Fibroblast of upper back skin (primary cell): ENCODE measurements at regions not wholly inside any gene's neighbourhood (a gene's known extent, or its start where the extent isn't known, plus 50 kb on each side); places are given as distances from the start of the nearest gene placed in this dataset.

Source experiments
- DNase-seq: peaks from one replicate; pipeline ENCODE4 v3.0.0-alpha.2; 2013

DNA sequence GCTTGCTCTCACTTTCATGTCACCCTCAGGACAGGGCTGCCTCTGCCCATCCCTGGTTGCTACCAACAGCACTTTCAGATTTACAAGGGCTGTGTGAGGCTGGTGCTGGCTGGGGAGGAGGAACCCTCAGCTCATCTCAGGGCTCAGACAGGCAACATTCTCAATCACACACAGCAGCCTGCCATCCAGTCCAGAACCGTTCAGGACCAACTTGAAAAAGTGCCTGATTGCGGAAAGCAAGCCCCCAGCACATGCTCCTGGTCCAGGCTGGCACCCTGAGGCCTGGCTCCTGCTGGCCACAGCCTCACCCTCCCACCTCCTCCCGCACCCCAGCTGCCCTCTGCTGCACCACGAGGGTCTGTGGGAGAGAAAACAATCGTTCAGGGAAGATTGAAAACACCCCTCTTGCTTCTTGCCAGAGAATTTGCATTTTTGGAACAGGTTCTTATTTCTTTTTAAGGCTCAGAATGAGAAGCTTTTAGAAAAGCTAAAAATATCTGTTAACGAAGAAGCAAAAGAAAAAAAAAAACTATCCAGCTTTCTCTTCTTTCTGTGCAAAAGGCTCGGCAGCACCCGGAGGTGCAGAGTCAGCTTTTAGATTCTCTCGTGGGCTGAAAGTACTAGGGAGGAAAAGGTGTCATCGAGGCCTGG is 403.8 kb upstream of the ID2 start:
- DNase-seq, result no peak

DNA sequence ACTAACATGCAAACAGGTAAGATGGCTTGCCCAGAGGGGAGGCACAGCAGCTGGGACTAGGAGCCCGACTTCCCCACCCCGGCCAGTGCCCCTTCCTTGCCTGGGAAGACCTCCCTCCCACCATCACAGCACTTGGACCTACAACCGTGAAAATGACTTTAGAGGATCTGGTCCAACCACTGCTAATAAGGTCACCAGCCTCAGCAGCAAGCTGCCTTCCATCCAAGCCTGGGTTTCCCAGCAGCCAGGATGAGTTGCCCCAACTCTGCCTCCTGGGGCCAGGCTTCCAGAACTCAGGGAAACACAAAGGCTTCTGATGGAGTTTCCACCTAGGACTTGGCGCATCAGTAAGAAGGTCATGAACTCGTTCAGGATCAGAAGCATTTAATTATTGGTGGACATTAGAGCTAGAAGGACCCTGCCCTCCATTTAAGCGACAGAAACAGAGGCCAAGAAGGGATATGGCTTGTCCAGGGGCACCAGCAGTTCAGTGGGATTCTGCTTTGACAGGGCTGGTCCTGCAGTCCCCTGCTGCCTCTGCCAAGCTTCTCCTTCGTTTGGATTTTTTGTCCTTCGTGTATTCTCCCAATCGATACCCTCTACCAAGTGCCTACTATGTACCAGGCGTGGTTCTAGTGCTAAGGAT is 403.0 kb upstream of the ID2 start:
- DNase-seq, result no peak

DNA sequence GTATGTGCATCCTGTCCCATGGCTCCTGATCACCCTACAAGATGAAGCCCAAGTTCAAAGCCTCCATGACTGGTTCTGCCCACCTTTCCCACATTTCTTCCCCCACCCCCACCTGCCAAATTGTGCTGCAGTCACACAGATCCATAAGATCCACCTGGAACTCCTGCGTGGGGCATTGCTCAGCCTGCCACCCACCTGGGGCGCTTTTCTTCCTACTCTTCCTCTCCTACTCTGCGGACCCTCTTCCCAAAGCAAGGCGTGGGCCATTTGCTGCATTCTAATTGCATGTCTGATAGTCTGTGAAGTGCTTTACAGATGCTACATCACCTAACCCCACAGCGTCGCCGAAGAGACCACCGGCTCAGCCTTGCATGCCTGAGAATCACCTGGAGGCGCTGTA is 402.4 kb upstream of the ID2 start:
- no peak for DNase-seq

DNA sequence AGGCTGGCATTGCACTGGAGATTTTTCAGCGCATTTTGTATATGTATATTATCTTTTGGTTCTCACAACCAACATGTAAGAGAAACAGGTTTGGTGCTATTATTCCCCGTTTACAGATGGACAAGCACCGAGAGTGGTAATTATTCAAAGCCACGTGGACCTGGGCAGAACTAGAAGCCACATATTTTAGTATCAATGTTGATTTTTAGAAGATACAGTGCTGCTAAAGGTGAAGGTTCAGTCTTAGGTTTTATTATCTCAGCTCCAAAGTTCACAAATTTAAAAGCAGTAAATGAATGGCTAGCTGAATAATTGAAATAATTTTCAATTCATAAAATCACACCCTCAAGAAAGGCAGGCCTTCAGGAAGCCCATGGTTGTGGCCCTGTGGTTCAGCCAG is 400.6 kb upstream of the ID2 start:
- no peak for DNase-seq

DNA sequence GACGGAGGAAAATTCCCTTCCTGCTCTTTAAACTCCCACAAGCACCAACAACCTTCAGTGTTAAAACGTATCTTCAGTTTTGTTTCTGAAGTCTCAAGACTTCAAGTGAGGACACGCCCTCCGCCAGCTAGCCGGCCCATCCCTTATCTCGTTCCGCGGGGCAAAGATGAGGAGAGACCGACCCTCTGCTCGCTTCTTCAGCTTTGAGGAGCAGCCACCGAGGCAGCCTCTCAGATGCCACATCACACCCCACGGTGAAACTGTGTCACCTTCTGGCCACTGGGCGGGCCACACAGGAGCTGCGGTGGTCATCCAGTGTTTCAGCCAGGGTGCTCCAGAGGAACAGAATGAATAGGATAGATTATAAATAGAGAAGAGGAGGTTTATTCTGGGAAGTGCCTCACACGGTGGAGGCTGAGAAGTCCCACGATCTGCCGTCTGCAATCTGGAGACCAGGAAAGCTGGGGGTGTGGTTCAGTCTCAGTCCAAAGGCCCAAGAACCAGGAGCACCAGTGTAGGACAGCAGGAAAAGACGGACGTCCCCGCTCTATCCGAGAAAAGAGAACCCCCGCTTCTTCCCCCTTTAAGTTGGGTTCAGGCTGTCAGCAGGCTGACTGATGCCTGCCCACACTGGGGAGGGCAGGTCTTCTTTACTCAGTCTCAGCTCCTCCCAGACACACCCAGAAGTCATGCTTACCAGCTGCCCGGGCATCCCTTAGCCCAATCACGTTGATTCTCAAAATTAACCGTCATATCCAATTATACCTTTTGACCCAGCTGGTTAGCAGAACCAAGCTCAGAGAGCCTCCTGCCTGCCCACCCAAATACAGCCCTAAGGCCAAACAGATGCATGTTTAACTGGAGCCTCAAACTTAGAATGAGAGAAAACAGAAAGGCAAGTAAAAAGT is 399.7 kb upstream of the ID2 start:
- DNase-seq, result no peak

DNA sequence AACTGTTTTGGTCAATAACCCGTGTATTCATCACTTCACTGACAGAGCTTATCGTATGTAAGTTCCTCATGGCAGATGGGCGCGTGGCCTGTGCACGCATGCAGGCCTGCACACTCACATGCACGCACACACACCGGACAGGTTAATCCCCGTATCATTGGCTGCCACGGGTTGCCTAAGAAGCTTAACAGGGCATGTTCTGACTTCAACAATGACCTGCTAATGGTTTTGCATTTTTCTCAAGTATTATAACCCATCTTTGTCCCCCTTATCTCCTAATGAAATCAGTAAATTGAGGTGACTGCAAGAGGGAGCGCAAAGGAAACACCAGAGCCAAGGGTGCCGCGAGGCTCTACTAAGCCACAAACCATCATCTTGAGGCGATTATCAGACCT is 399.0 kb upstream of the ID2 start:
- no peak for DNase-seq

DNA sequence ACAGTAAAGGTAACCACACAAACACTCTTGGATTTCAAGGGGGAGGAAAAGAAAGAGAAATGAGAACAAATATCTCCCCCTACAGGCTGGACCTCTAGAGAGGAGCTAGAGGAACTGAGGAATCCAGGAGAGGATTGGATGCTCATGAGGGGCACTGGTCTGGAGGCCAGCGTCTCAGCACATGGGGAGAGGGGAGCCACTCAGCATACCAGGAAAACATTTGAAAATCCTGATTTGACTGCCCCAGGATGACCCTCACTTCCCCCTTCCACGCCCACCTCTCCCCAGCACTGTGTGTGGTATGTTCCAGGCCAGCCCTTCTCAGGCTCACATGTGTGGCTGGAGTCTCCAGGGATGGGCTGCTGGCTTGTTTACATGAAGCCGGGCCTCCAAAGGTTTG is 396.8 kb upstream of the ID2 start:
- peak; percentile 49 for DNase-seq

DNA sequence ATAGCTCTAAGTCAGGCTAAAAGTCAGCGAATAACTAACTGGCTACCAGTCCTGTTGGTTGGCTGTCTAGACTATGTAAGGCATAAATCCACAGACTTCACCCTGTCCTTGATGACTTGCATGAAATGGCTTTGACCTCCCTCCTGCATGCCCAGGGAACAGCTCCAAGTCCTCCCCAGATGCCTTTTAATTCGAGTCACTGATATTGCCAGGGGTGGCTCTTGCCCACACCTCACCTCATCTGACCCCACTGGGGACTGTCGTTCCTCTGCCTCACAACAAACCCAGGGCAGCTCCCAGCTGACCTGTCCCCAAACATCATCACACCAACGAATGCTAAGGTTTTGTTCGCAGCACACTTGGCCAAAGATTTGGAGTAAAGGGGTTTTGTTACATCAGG is 396.0 kb upstream of the ID2 start:
- no peak for DNase-seq

DNA sequence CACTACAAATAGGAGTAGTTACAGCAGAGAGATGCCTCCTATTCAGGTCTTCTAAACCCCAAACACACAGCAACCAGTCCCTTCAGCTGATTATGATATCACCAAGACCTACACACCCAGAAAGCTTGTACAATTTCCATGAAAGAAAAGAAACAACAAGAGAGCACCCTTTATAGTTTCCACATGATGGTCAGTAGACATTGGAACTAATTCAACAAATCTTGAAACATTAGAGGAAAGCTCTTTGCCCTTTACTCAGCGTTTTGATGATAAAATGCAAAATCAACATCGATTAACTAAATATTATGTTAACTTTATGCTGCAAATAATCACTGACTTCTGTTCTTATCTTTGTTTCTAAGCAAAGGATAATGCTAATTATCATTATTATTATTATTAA is 393.6 kb upstream of the ID2 start:
- DNase-seq, result no peak

DNA sequence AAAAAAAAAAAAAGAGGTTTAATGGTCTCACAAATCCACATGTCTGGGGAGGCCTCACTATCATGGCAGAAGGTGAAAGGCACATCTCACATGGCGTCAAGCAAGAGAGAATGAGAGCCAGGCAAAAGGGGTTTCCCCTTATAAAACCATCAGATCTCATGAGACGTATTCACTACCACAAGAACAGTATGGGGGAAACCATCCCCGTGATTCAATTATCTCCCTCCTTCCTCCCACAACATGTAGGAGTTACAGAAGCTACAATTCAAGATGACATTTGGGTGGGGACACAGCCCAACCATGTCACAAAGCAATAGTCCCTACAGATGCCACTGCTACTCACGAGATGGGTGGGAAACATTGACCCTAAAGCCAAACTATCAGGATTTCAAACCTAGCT is 392.7 kb upstream of the ID2 start:
- DNase-seq, result no peak

DNA sequence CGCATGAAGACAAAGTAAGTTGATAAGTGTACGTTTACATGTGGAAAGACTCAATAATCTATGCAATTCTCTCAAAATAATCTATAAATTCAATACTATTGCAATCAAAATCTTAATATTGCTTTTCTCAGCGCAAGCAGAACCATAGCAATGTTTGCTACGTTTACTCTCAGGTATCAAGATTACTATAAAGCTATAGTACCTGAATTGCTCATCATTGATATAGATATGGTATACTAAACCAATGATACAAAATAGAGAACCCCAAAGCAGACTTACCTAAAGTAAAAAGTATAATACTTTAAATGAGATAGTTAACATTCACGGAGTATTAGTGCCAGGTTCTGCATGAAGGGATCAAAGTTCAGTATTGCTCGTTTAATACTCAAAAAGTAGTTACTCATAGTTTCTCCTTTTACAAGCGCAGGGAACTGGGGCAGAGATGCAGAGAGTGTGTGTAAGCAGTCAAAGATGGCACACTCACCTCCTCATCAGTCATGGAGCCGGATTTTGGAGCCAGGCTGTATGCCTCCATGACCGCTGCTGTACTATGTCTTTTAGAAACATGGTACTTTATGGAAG is 391.0 kb upstream of the ID2 start:
- DNase-seq, result no peak

DNA sequence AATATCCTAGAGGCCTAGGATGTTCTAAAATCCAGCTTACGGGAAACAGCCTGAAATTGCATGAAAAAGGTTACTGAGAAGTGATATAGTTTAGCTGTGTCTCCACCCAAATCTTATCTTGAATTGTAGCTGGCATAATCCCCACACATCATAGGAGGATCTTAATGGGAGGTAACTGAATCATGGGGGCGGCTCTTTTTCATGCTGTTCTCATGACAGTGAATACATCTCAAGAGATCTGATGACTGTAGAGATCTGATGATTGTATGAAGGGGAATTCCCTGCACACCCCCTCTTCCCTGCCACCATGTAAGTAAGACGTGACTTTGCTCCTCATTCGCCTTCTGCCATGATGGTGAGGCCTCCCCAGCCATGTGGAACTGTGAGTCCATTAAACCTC is 385.6 kb upstream of the ID2 start:
- DNase-seq, result no peak

DNA sequence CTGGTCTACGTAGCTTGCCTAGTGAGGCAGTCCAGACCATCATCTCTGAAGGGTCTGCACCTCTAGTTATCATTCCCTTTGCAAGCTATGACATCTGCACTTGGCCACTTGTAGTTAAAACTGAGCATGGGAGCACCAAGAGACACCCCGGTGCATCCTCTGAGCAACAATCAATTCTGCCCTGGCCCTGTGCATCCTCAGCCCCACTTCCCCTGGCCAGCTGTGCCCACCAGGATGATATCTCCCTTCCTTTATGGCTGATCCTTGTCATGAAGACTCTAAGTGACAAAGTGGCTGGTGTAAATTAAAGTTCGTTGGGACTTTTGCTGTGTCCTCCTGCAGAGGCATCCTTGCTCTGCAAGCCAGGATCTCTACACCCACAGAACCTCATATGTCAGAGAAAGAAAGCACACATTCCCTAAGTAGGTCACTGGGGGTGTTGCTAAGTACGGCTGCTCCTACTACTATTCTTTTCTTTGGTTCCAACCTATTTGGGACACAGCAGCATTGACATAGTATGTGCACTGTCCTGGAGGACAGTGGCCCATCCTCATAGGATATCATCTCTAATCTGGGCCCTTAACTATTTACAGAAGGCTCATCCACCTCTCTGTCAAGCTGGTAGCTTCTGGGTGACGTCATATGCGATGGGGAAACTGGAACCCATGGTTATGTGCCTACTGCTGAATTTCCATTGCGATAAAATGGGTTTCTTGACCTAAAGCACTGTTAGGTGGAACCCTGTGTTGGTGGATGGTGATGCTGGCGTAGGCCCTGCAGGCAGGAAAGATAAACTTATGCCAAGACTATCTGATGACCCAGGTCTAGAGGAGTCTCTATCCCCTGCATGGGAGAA is 384.3 kb upstream of the ID2 start:
- DNase-seq, result no peak

DNA sequence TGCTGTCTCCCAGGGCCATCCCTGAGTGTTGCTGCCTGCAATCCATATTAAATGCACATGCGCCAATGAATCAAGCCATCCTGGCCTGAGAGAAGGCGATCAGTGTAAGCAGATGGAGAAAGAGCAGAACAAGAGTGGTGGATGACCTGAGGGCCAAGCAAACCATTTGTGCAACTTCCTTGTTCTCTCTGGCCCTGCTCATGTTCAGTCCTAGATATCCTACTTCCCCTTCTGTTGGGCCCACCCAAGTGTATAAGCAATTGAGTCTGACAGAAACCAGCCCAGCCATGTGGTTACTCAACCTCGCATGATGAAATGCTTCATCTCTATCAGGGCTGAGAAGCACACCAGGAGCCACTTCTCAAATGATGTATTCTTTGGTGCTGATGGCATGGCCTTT is 383.1 kb upstream of the ID2 start:
- no peak for DNase-seq

DNA sequence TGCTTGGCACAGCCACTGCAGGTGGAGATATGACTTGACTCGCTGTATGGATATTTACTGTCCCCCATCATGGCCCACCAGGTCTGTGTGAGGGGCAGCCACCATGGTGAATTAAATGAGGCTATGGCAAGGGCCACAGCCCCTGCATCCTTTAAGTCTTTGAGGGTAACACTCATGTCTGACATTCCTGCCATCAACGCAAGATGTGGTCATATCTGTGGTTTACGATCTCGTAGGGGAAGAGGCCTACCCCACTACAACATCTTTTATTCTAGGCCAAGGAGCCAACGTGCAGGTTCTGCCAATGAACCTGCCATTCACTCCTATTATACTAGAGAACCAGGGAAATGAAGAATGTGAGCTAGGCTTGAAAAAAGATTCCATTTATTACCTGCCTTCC is 381.6 kb upstream of the ID2 start:
- no peak for DNase-seq

DNA sequence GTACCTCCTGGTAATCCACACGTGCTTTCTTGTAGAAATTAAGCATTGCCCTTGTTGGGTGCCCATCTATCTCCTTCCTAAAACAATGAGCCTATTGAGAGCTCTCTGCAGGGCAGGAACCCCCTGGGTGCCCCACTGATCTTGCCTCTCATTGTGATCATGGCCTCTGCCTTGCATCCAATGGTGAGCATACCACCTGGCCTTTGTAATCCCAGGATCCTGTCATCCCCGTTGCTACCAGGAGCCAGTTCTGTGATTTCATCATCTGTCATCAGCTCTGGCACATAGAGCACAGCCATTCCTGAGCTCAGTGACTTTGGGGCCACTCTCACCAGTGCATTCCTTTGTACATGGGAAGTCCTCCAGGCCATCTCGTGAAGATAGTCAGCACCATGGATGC is 381.0 kb upstream of the ID2 start:
- DNase-seq, result no peak

DNA sequence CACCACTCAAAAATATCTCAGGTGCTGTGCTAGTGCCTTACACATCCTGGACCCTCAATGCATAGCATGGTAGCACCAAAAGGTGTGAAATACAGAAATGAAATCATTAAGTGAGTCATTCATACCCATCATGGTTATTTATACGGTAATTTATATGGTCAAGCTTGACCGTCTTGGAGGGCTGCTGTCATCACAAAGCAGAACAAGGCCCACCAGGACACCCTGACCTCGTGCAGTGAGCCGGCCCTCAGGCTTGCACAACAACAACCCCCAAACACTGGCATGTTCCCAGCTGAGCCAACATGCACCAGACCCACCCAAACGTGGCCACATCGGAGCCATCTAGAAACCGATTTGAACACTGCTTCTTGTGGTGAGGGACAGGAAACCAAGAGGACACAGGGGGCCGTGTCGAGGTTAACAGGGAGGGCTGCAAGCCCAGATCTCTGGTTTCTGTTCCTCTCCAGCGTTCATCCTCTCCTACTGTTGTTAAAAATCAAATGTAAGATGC is 378.5 kb upstream of the ID2 start:
- DNase-seq, result peak; percentile 53

DNA sequence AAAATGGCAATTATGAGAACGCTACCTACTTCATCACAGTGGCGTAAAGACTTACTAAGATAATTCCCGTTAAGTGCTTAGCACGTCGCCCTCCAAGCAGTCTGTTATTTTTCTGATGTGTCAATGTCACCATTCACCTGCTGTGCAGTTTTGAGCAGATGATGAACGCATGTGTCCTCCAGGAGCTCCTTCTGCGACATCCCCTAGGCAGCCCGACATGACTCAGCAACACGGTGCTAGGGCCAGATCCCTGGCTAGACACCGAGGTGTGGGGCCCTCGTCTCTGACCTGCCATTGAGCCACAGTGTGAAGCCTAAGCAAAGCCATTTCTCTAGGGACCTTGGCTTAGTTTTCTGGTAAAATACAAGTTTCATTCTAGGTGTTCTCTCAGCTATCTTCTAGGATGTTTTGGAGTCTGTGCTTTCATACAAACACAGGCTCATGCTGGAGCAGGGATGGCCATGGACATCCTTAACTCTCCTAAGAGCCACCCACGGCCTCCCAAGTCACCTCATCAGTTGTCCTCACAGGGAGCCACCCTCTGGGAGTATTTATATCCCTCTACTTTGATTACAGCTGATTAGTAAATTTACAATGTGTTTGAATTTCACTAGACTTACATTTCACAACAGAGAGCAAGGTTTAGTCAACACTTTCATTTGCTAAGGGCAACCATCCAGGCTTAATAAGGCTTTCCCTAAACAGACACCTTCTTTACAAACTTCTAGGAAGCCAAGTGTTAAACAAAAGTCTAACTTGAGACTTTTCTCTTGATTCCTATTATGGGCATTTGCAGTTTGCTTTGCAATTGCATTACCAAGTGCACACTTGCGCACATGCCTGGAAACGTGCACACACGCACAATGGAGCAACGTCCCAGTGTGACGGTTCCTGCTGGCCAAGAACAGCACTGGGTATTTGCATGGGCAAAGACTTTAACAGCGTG is 376.8 kb upstream of the ID2 start:
- no peak for DNase-seq

DNA sequence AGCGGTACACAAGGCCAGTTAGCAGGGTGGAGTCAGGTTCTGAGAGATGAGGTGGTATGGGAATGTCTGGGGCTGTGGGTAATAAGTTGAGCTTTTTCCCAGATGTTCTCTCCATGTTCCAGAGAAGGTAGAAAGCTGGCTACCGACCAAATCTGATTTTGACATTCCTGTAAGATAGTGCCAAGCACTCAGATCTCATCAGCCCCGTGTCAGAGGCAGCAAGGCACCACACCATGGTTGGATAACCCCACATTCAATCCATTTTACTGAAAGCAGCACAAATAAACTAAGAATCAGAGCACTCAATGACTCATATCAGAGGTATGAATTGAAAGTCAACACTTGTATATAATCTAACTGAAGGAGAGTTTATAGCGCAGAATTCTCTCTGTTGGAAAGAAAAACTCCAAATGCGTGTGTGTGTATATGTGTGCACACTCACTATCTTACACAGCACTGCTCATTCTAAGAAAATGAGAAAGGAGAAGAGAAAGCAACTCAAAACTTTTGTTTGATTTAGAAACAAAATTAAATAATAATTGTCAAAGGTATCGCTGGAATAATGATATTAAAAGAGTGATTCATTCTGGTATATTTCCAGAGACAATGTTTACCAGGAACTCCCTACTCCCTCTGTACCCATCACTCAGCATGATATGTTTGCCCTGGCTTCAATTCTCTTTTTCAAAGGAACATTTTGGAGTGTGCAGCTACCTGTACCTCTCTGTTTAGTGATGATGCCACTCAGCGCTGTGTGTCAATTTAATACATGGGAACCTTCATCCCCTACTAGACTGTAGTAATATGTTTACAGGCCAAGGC is 375.1 kb upstream of the ID2 start:
- peak; percentile 58 for DNase-seq

DNA sequence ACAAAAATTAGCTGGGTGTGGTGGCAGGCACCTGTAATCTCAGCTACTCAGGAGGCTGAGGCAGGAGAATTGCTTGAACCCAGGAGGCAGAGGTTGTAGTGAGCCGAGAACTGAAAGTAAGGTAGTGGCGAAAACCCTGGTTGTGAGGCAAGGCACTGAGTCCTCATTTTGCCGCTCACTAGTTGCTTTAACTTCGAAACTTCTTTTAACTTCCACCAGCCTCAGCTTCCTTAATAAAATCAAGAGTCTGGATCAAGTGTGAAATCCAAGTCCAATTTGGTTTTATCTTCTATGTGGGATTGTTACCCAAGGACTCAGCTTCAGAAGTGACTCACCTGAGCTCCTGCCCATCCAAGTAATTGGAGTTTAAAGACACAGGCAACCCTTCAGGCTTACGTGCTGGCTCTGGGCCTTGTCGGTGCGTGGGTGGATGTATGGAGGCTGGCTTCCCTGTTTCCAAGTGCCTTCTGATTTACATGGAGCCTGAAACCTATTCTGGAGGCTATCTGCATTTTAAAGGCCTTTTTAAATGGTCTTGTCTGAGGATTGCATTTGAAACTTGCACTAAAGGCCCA is 374.2 kb upstream of the ID2 start:
- no peak for DNase-seq
